ENCODE measurements at regions not wholly inside any gene's neighbourhood (a gene's known extent, or its start where the extent isn't known, plus 50 kb on each side); places are given as distances from the start of the nearest gene placed in this dataset.

- Histone ChIP-seq H3K27me3 (no peaks in the 10 kb centered on the region), H3K4me1 (no peaks in the 10 kb centered on the region), H3K4me3 (no peak overlapping the region), H3K27ac (no peak overlapping the region), H3K9me3 (no peaks in the 10 kb centered on the region), H3K36me3 (no peaks in the 10 kb centered on the region)
- TF ChIP-seq POLR2A (IDR thresholded peaks at IDR 0.05), result no peak
- TF ChIP-seq CTCF (IDR thresholded peaks at IDR 0.05), result no peak
- DNase-seq, result no peak
- intact Hi-C loops (cut with DNase I; ENCODE audit: low total_unique reads), result no loop called here
These were observed 293.5 kb downstream of the GBA3 start for GRCh38 chr4:22986262-22986661.

GRCh38 chr4:22984390-22984789 lies 291.7 kb downstream of the GBA3 start:
- no peaks in the 10 kb centered on the region for H3K4me1 ChIP-seq
- no peaks in the 10 kb centered on the region for H3K9me3 ChIP-seq
- H3K27me3 ChIP-seq, result no peaks in the 10 kb centered on the region
- no peak for DNase-seq
- no peak overlapping the region for H3K27ac ChIP-seq
- H3K4me3 ChIP-seq, result no peak overlapping the region
- TF ChIP-seq POLR2A (IDR thresholded peaks at IDR 0.05) (no peak), CTCF (IDR thresholded peaks at IDR 0.05) (no peak)
- intact Hi-C loops (cut with DNase I; ENCODE audit: low total_unique reads), result no loop called here
- no peaks in the 10 kb centered on the region for H3K36me3 ChIP-seq

GRCh38 chr4:22978656-22979055 lies 285.9 kb downstream of the GBA3 start:
- Histone ChIP-seq H3K36me3 (no peaks in the 10 kb centered on the region), H3K27me3 (no peaks in the 10 kb centered on the region), H3K27ac (no peak overlapping the region), H3K4me3 (no peak overlapping the region), H3K4me1 (no peaks in the 10 kb centered on the region), H3K9me3 (no peaks in the 10 kb centered on the region)
- intact Hi-C loops (cut with DNase I; ENCODE audit: low total_unique reads), result no loop called here
- TF ChIP-seq CTCF (IDR thresholded peaks at IDR 0.05), result no peak
- no peak for TF ChIP-seq POLR2A (IDR thresholded peaks at IDR 0.05)
- no peak for DNase-seq

- H3K27ac ChIP-seq, result no peak overlapping the region
- H3K4me3 ChIP-seq, result no peak overlapping the region
- H3K27me3 ChIP-seq, result no peaks in the 10 kb centered on the region
- no peaks in the 10 kb centered on the region for H3K9me3 ChIP-seq
- no peak for TF ChIP-seq CTCF (IDR thresholded peaks at IDR 0.05)
- TF ChIP-seq POLR2A (IDR thresholded peaks at IDR 0.05), result no peak
- no peaks in the 10 kb centered on the region for H3K4me1 ChIP-seq
- intact Hi-C loops (cut with DNase I; ENCODE audit: low total_unique reads), result no loop called here
- DNase-seq, result no peak
- peaks cover 0 to 5% of the 10 kb centered on the region in 2 donors for H3K36me3 ChIP-seq
These were observed 277.9 kb downstream of the GBA3 start for GRCh38 chr4:22970665-22971064.

- Histone ChIP-seq H3K36me3 (peaks cover 0 to 5% of the 10 kb centered on the region in 2 donors), H3K27me3 (no peaks in the 10 kb centered on the region), H3K27ac (no peak overlapping the region), H3K4me1 (no peaks in the 10 kb centered on the region), H3K4me3 (no peak overlapping the region), H3K9me3 (no peaks in the 10 kb centered on the region)
- intact Hi-C loops (cut with DNase I; ENCODE audit: low total_unique reads), result no loop called here
- DNase-seq, result no peak
- TF ChIP-seq CTCF (IDR thresholded peaks at IDR 0.05) (no peak), POLR2A (IDR thresholded peaks at IDR 0.05) (no peak)
These were observed 276.7 kb downstream of the GBA3 start for GRCh38 chr4:22969287-22969896.

All from uterus (tissue), 3 donors.